Fibroblast of mammary gland (primary cell): ENCODE measurements at regions not wholly inside any gene's neighbourhood (a gene's known extent, or its start where the extent isn't known, plus 50 kb on each side); places are given as distances from the start of the nearest gene placed in this dataset.

Experiments used
- DNase-seq: peaks from one replicate; pipeline ENCODE4 v3.0.0-alpha.2; 2010; ENCODE audit warnings: low read depth
- H3K4me3 ChIP-seq: 2 replicates; pipeline ENCODE4 v1.5.1; 2011; ENCODE audit warnings: low read depth, mild to moderate bottlenecking, low read length, moderate library complexity; ENCODE audit not compliant: control insufficient read depth
- TF ChIP-seq, protein P1 (sequence below): conservative IDR thresholded peaks from 2 replicates; pipeline ENCODE4 v1.5.1; 2011; ENCODE audit warnings: low read depth, low read length, inconsistent platforms; ENCODE audit not compliant: control insufficient read depth, insufficient read depth

- no peak overlapping the region for H3K4me3 ChIP-seq
- TF ChIP-seq, protein P1, sequence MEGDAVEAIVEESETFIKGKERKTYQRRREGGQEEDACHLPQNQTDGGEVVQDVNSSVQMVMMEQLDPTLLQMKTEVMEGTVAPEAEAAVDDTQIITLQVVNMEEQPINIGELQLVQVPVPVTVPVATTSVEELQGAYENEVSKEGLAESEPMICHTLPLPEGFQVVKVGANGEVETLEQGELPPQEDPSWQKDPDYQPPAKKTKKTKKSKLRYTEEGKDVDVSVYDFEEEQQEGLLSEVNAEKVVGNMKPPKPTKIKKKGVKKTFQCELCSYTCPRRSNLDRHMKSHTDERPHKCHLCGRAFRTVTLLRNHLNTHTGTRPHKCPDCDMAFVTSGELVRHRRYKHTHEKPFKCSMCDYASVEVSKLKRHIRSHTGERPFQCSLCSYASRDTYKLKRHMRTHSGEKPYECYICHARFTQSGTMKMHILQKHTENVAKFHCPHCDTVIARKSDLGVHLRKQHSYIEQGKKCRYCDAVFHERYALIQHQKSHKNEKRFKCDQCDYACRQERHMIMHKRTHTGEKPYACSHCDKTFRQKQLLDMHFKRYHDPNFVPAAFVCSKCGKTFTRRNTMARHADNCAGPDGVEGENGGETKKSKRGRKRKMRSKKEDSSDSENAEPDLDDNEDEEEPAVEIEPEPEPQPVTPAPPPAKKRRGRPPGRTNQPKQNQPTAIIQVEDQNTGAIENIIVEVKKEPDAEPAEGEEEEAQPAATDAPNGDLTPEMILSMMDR = no peak
- DNase-seq = no peak
Measured at GRCh38 chr14:100658181-100658886, 68.4 kb upstream of the DLK1 start.

DNA sequence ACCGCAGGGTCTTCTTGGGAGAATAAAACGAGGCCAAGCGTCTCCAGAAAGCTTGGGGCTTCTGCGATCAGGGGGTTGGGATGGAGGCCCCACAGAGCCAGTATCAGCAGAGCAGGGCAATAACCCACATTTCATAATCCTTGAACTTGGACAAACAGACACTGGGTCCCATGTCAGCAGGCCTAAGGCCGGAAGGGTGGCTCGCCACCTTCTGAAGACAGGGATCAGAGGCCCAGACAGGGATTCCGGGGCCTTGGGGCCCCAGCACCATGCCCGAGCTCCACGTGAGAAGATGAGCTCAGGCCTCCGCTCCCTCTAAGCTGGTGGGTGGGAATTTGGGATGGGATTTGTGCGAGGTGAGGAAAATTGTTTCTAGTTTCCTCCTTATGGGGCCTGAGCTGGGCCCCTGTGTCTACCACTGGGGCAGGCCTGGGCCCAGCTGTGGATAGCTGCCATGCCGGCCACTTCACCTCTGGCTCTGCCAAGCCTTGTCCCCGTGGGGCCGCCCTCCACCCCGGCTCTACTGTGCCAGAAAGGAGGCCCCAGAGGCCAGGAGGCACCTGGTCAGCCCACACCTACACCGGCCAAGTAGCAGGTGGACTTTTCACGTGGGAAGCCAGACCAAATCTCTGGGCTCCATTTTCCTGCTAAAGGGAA, 67.2 kb upstream of the DLK1 start:
- no peak overlapping the region for H3K4me3 ChIP-seq
- TF ChIP-seq, protein P1 = no peak
- DNase-seq = no peak

DNA sequence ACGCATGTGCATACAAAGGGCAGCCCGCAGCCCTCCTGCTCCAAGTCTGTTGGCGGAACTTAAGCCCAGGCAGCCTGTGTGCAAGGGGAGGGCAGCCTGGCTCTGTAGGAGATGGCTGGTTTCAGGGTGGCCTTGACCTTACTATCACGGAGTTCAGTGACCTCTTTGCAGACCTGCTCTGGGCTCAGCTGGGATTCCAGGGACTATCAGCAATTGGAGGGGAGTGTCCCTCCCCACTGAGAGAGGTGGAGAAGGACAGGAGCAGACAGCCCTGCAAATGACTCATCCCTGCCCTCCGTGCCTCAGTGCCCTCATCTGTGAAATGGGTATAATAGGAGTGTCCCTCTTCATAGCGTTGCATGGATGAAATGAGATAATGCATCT, 66.2 kb upstream of the DLK1 start:
- H3K4me3 ChIP-seq = no peak overlapping the region
- TF ChIP-seq, protein P1 = no peak
- DNase-seq = no peak

DNA sequence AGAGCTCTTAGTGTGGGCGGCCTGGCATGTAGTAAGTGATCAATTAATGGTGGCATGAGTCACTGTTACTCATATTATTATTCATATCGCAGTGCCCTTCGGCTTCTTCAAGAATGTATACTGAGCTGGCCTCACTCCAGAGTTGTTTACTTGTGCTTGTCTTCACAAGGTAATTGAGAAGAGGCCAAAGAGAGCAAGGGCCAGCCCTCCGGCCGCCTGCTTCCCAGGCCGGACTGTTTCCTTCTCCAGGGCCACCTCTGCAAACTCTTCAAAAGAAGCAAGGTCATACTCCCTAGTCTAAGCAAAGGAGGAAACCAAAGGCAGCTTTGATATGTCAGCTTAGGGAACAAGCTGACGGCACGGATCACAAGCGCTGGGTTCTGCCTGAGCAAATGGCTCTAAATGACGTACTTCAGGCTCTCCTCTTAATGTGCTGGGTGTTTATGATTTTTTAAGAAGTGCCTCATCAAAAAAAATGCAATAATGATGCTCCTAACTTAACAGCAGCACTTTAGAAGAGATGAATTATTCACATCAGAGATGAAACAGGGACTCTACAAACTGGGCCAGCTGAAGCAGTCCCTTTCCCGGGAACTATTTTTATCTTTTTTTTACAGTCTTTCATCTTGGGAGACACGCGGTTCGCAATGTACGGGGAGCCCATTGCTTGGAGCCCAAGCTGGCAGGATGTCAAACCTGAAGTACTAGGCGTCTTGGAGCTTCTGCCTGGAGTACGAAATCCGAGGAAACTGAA, 65.6 kb upstream of the DLK1 start:
- H3K4me3 ChIP-seq = no peak overlapping the region
- TF ChIP-seq, protein P1 = no peak
- peak; percentile 70 for DNase-seq

DNA sequence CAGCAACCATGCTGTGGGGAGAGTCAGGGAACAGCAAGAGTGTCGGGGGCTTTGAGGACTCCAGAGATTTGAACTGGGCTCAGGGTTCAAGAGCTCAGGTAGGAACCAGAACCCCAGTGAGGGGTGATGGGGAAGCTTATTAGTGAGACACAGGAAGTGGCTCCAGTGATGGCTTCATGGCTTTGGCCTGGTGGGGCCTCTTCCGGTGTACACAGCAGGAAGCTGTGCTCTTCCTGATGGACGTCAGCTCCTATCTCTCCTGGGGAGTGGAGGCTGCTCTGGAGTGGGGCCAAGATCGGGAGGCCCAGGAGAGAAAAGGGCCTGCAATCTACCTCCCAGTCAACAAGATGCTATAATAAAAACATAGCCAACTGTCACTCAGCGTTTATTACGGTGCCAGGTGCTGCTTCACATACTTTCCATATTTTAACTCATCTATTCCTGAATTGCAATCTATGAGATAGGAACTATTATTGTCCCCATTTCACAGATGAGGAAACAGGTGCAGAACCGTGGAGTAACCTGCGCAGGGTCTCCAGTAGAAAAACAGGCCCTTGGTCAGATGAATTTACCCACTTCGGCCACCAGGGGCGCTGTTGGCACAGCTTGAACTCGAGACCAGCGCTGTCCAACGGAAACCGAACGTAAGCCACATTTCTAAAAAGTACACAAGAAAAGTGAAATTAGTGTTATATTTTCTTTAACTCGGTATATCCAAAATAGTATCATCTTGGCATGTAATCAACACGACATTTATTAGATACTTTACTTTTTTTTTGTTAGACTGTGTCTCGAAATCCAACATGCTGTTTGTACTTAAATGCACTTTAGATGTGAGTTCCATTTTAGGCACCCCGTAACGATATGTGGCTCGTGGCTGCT, 63.6 kb upstream of the DLK1 start:
- TF ChIP-seq, protein P1 = peak; percentile 89
- H3K4me3 ChIP-seq = no peak overlapping the region
- peak; percentile 64 for DNase-seq

DNA sequence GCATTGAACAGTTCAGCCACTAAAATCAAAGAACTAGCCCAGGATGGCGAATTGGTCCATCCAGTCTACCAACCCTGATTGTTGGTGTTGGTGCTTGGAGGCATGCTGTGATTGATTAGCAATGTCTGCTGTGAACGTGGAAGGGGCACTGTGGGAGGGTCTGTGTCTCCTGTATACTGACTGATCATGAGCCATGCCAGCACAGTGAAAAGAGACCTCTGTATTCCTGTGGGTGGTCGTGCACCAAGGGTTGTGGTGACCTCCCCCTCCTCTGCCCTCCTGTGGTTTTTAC, 63.0 kb upstream of the DLK1 start:
- TF ChIP-seq, protein P1 = no peak
- H3K4me3 ChIP-seq = no peak overlapping the region
- no peak for DNase-seq
